ENCODE measurements at regions not wholly inside any gene's neighbourhood (a gene's known extent, or its start where the extent isn't known, plus 50 kb on each side); places are given as distances from the start of the nearest gene placed in this dataset.

GRCh38 chr9:1271786-1272185 is 221.6 kb downstream of the DMRT2 start:
- no peak for TF ChIP-seq CTCF (IDR thresholded peaks at IDR 0.05; ENCODE audit: poor library complexity)
- no peak for TF ChIP-seq EZH2 (IDR thresholded peaks at IDR 0.05; ENCODE audit: borderline replicate concordance)

Measured in hepatocyte (in vitro differentiated cells).